Neuronal stem cell (in vitro differentiated cells): ENCODE measurements at regions not wholly inside any gene's neighbourhood (a gene's known extent, or its start where the extent isn't known, plus 50 kb on each side); places are given as distances from the start of the nearest gene placed in this dataset.

Experiments
- DNase-seq: peaks from one replicate; pipeline ENCODE4 v3.0.0-alpha.2; 2013; ENCODE audit warnings: low spot score
- H2AFZ ChIP-seq: one replicate; pipeline ENCODE4 v1.6.1; 2013; ENCODE audit warnings: mild to moderate bottlenecking, low read length, inconsistent platforms
- H2AK5ac ChIP-seq: 2 replicates; pipeline ENCODE4 v1.6.1; 2013; ENCODE audit warnings: low read depth, mild to moderate bottlenecking, inconsistent platforms, low read length, moderate library complexity, mixed read lengths
- H2BK120ac ChIP-seq: 2 replicates; pipeline ENCODE4 v1.6.1; 2013; ENCODE audit warnings: low read depth, mild to moderate bottlenecking, inconsistent platforms, low read length, moderate library complexity, mixed read lengths
- H2BK12ac ChIP-seq: one replicate; pipeline ENCODE4 v1.6.1; 2013; ENCODE audit warnings: low read length, inconsistent platforms
- H2BK15ac ChIP-seq: 2 replicates; pipeline ENCODE4 v1.6.1; 2013; ENCODE audit warnings: mild to moderate bottlenecking, low read length, inconsistent platforms, mixed read lengths
- H2BK5ac ChIP-seq: one replicate; pipeline ENCODE4 v1.6.1; 2013; ENCODE audit warnings: inconsistent platforms, mild to moderate bottlenecking, low read length, moderate library complexity
- H3K14ac ChIP-seq: one replicate; pipeline ENCODE4 v1.6.1; 2013; ENCODE audit warnings: low read length, inconsistent platforms
- H3K18ac ChIP-seq: 2 replicates; pipeline ENCODE4 v1.6.1; 2013; ENCODE audit warnings: low read length, inconsistent platforms
- H3K23ac ChIP-seq: 2 replicates; pipeline ENCODE4 v1.6.1; 2013; ENCODE audit warnings: low read depth, mild to moderate bottlenecking, mixed read lengths, low read length, inconsistent platforms; ENCODE audit not compliant: poor library complexity
- H3K27ac ChIP-seq: replicated peaks from 3 replicates; pipeline ENCODE4 v1.5.1; 2013; ENCODE audit warnings: low read length, inconsistent platforms
- H3K27me3 ChIP-seq, 3 experiments: 2 replicates each; pipeline ENCODE4 v1.6.1; 2013; ENCODE audit warnings: low read length in 3 of 3, mild to moderate bottlenecking in 2 of 3, inconsistent platforms in 1 of 3, low read depth in 1 of 3, mixed read lengths in 1 of 3, moderate library complexity in 1 of 3; ENCODE audit not compliant: control insufficient read depth in 3 of 3, insufficient read depth in 3 of 3
- H3K36me3 ChIP-seq, 2 donors: replicated peaks in 1 of 2; 2 replicates each; pipeline ENCODE4 v1.6.1; 2013; ENCODE audit warnings: low read length in 2 of 2; ENCODE audit not compliant: control insufficient read depth in 2 of 2, insufficient read depth in 2 of 2
- H3K4ac ChIP-seq: 2 replicates; pipeline ENCODE4 v1.6.1; 2013; ENCODE audit warnings: inconsistent platforms, mild to moderate bottlenecking, low read length, moderate library complexity
- H3K4me1 ChIP-seq, 2 donors: 1 replicate in 1 of 2; 2 replicates in 1 of 2; pipeline ENCODE4 v1.6.1; 2013; ENCODE audit warnings: low read length in 2 of 2, low read depth in 1 of 2; ENCODE audit not compliant: control insufficient read depth in 2 of 2, insufficient read depth in 1 of 2
- H3K4me2 ChIP-seq: one replicate; pipeline ENCODE4 v1.6.1; 2013; ENCODE audit warnings: mild to moderate bottlenecking, low read length, inconsistent platforms; ENCODE audit not compliant: insufficient read depth, poor library complexity, severe bottlenecking
- H3K4me3 ChIP-seq, 2 donors: 2 replicates each; pipeline ENCODE4 v1.5.1; 2013; ENCODE audit warnings: low read length in 2 of 2, mild to moderate bottlenecking in 2 of 2, inconsistent platforms in 1 of 2, moderate library complexity in 1 of 2
- H3K79me1 ChIP-seq: one replicate; pipeline ENCODE4 v1.6.1; 2013; ENCODE audit warnings: low read depth, mild to moderate bottlenecking, inconsistent platforms, low read length, moderate library complexity
- H3K9ac ChIP-seq: one replicate; pipeline ENCODE4 v1.6.1; 2013; ENCODE audit warnings: mild to moderate bottlenecking, low read depth, low read length, inconsistent platforms; ENCODE audit not compliant: poor library complexity
- H3K9me3 ChIP-seq, 2 donors: replicated peaks in 1 of 2; 2 replicates each; pipeline versions ENCODE3 to v1.6.1; 2013; ENCODE audit warnings: low read length in 2 of 2, mild to moderate bottlenecking in 2 of 2, inconsistent platforms in 1 of 2, low read depth in 1 of 2, mixed read lengths in 1 of 2, moderate library complexity in 1 of 2; ENCODE audit not compliant: control insufficient read depth in 2 of 2, insufficient read depth in 1 of 2
- H4K8ac ChIP-seq: one replicate; pipeline ENCODE4 v1.6.1; 2013; ENCODE audit warnings: low read depth, mild to moderate bottlenecking, inconsistent platforms, low read length, moderate library complexity
- H4K91ac ChIP-seq: one replicate; pipeline ENCODE4 v1.6.1; 2013; ENCODE audit warnings: low read length, low read depth, mild to moderate bottlenecking, inconsistent platforms; ENCODE audit not compliant: poor library complexity
- WGBS, 2 donors: extraction: QIAGEN DNeasy Blood & Tissue Kit; methylation state at CpG; one replicate each; pipeline ENCODE4 v1.1.7; 2013; ENCODE audit warnings: missing lambda C conversion rate in 2 of 2, mixed read lengths in 1 of 2; ENCODE audit not compliant: insufficient read length in 2 of 2, insufficient replicate concordance in 1 of 2; ENCODE audit errors: extremely low coverage in 2 of 2; 5-methylcytosine and 5-hydroxymethylcytosine counted together

DNA sequence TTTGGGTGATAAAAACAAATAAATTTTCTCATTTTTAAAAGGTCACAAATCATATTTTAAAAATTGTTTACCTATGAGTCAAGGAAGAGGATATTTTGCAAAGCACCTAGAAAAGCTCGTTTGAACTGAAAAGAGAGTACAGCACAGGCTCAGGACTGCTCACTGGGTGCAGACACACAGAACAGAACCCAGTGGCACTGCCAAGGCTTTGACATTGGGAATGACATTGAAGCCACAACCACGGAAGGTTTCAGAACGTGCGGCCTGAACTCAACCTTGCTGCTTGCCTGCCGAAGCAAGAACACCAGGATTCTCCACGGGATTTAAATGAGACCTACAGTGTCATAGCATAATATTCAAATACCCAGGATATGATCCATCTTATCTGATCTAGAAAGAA lies 597.1 kb upstream of the B3GAT1 start:
- Histone ChIP-seq H3K4me2 (no peak overlapping the region), H3K18ac (no peak overlapping the region), H4K8ac (no peak overlapping the region), H3K4me3 (no peak overlapping the region), H2BK5ac (no peak overlapping the region), H2BK15ac (no peak overlapping the region), H3K4ac (no peak overlapping the region), H3K23ac (no peak overlapping the region), H3K79me1 (no peaks in the 10 kb centered on the region), H3K4me1 (peaks cover 0 to 12% of the 10 kb centered on the region in 2 donors), H2AFZ (no peak overlapping the region), H3K27me3 (no peaks in the 10 kb centered on the region), H2AK5ac (no peak overlapping the region), H2BK120ac (no peak overlapping the region), H3K9me3 (no peaks in the 10 kb centered on the region), H3K36me3 (no peaks in the 10 kb centered on the region), H4K91ac (no peak overlapping the region), H3K27ac (no peak overlapping the region), H2BK12ac (no peak overlapping the region), H3K14ac (no peak overlapping the region), H3K9ac (no peak overlapping the region)
- no peak for DNase-seq
- no CpG with 5 or more reads among the region's 6 CpGs for WGBS, 2 donors

DNA sequence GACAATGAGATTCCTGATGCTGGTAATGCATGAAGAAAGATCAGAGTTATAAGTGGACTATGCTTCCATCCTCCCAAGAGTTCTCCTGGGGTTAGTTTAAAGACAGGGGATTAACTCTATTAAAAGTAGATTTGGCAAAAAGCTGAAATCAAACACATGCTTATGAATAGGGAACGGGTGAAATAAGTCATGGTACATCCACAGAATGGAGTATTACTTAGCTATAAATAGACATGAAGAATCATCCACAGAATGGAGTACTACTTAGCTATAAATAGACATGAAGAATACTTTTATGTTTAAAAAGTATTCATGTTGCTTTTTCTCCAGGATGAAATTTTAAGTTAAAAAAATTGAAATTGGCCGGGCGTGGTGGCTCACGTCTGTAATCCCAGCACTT lies 596.4 kb upstream of the B3GAT1 start:
- Histone ChIP-seq H3K36me3 (no peaks in the 10 kb centered on the region), H3K9ac (no peak overlapping the region), H3K18ac (no peak overlapping the region), H4K91ac (no peak overlapping the region), H2BK12ac (no peak overlapping the region), H3K9me3 (no peaks in the 10 kb centered on the region), H3K4me2 (no peak overlapping the region), H3K27me3 (no peaks in the 10 kb centered on the region), H2AFZ (no peak overlapping the region), H3K4me1 (peaks cover 0 to 12% of the 10 kb centered on the region in 2 donors), H2BK120ac (no peak overlapping the region), H4K8ac (no peak overlapping the region), H2AK5ac (no peak overlapping the region), H3K79me1 (no peaks in the 10 kb centered on the region), H3K4ac (no peak overlapping the region), H2BK5ac (no peak overlapping the region), H3K4me3 (no peak overlapping the region), H3K27ac (no peak overlapping the region), H2BK15ac (no peak overlapping the region), H3K14ac (no peak overlapping the region), H3K23ac (no peak overlapping the region)
- no CpG with 5 or more reads among the region's 4 CpGs for WGBS, 2 donors
- no peak for DNase-seq

GRCh38 chr11:135008001-135008405 lies 596.0 kb upstream of the B3GAT1 start:
- Histone ChIP-seq H3K27ac (no peak overlapping the region), H3K9ac (no peak overlapping the region), H2BK12ac (no peak overlapping the region), H3K4ac (no peak overlapping the region), H2BK120ac (no peak overlapping the region), H3K14ac (no peak overlapping the region), H3K23ac (no peak overlapping the region), H2BK5ac (no peak overlapping the region), H3K9me3 (no peaks in the 10 kb centered on the region), H3K4me1 (peaks cover 0 to 12% of the 10 kb centered on the region in 2 donors), H3K36me3 (no peaks in the 10 kb centered on the region), H3K79me1 (no peaks in the 10 kb centered on the region), H3K18ac (no peak overlapping the region), H2BK15ac (no peak overlapping the region), H3K27me3 (no peaks in the 10 kb centered on the region), H2AK5ac (no peak overlapping the region), H3K4me3 (no peak overlapping the region), H4K91ac (no peak overlapping the region), H3K4me2 (no peak overlapping the region), H2AFZ (no peak overlapping the region), H4K8ac (no peak overlapping the region)
- no peak for DNase-seq
- WGBS, 2 donors: no CpG with 5 or more reads among the region's 4 CpGs

GRCh38 chr11:135006800-135007199 lies 594.8 kb upstream of the B3GAT1 start:
- Histone ChIP-seq H2BK5ac (no peak overlapping the region), H4K91ac (no peak overlapping the region), H3K4ac (no peak overlapping the region), H4K8ac (no peak overlapping the region), H3K18ac (no peak overlapping the region), H3K9me3 (no peaks in the 10 kb centered on the region), H2BK12ac (no peak overlapping the region), H3K14ac (no peak overlapping the region), H3K4me1 (peaks cover 0 to 12% of the 10 kb centered on the region in 2 donors), H3K79me1 (no peaks in the 10 kb centered on the region), H3K27me3 (no peaks in the 10 kb centered on the region), H2BK120ac (peak overlapping the region; percentile 9), H2BK15ac (no peak overlapping the region), H3K4me2 (no peak overlapping the region), H2AK5ac (peak overlapping the region; percentile 71), H3K23ac (no peak overlapping the region), H3K27ac (no peak overlapping the region), H3K36me3 (no peaks in the 10 kb centered on the region), H3K9ac (no peak overlapping the region), H3K4me3 (no peak overlapping the region), H2AFZ (no peak overlapping the region)
- DNase-seq: no peak
- WGBS, 2 donors: no CpG with 5 or more reads among the region's 4 CpGs
